NCI-H2227 (cell line): ENCODE measurements at regions not wholly inside any gene's neighbourhood (a gene's known extent, or its start where the extent isn't known, plus 50 kb on each side); places are given as distances from the start of the nearest gene placed in this dataset.

ENCODE experiments used
- DNase-seq: peaks from one replicate; lab custom pipeline; 2025; ENCODE audit not compliant: unreplicated experiment; lab: John Stamatoyannopoulos, UW

GRCh38 chr5:2502970-2503594 is 248.4 kb downstream of the IRX2 start:
- DNase-seq, result no peak

GRCh38 chr5:2499917-2500316 is 251.6 kb downstream of the IRX2 start:
- no peak for DNase-seq

GRCh38 chr5:2496891-2497290 is 254.6 kb downstream of the IRX2 start:
- no peak for DNase-seq

- no peak for DNase-seq
These were observed 255.4 kb downstream of the IRX2 start for GRCh38 chr5:2496126-2496525.

GRCh38 chr5:2493356-2493755 is 258.1 kb downstream of the IRX2 start:
- DNase-seq, result no peak

- no peak for DNase-seq
These were observed 259.0 kb downstream of the IRX2 start for GRCh38 chr5:2492476-2492875.

GRCh38 chr5:2491846-2492245 is 259.6 kb downstream of the IRX2 start:
- DNase-seq, result no peak

GRCh38 chr5:2489306-2489705 is 262.2 kb downstream of the IRX2 start:
- no peak for DNase-seq

- no peak for DNase-seq
These were observed 262.9 kb downstream of the IRX2 start for GRCh38 chr5:2488593-2488992.

GRCh38 chr5:2487152-2487763 is 264.2 kb downstream of the IRX2 start:
- DNase-seq, result no peak

GRCh38 chr5:2486373-2486772 is 265.1 kb downstream of the IRX2 start:
- DNase-seq, result no peak

GRCh38 chr5:2482778-2483177 is 268.7 kb downstream of the IRX2 start:
- no peak for DNase-seq

- no peak for DNase-seq
These were observed 270.6 kb downstream of the IRX2 start for GRCh38 chr5:2480871-2481270.

- DNase-seq, result no peak
These were observed 275.6 kb downstream of the IRX2 start for GRCh38 chr5:2475902-2476301.

GRCh38 chr5:2472670-2473069 is 278.8 kb downstream of the IRX2 start:
- no peak for DNase-seq

- no peak for DNase-seq
These were observed 280.2 kb downstream of the IRX2 start for GRCh38 chr5:2471152-2471879.

GRCh38 chr5:2466966-2467365 is 284.5 kb downstream of the IRX2 start:
- no peak for DNase-seq

GRCh38 chr5:2465383-2465782 is 286.1 kb downstream of the IRX2 start:
- no peak for DNase-seq

GRCh38 chr5:2464141-2464540 is 287.3 kb downstream of the IRX2 start:
- DNase-seq, result no peak

- no peak for DNase-seq
These were observed 289.5 kb downstream of the IRX2 start for GRCh38 chr5:2461701-2462691.

- DNase-seq, result no peak
These were observed 291.4 kb downstream of the IRX2 start for GRCh38 chr5:2460098-2460497.
